ENCODE measurements at regions not wholly inside any gene's neighbourhood (a gene's known extent, or its start where the extent isn't known, plus 50 kb on each side); places are given as distances from the start of the nearest gene placed in this dataset.

GRCh38 chr15:62878070-62878469 lies 164.5 kb upstream of the TPM1 start:
- TF ChIP-seq CTCF (IDR thresholded peaks at IDR 0.05; ENCODE audit: low read depth, low read length) (no peak), EZH2phosphoT487 (IDR thresholded peaks at IDR 0.05; ENCODE audit: low read depth) (no peak)

Measured in OCI-LY3 (cell line).